ENCODE measurements at regions not wholly inside any gene's neighbourhood (a gene's known extent, or its start where the extent isn't known, plus 50 kb on each side); places are given as distances from the start of the nearest gene placed in this dataset.

DNA sequence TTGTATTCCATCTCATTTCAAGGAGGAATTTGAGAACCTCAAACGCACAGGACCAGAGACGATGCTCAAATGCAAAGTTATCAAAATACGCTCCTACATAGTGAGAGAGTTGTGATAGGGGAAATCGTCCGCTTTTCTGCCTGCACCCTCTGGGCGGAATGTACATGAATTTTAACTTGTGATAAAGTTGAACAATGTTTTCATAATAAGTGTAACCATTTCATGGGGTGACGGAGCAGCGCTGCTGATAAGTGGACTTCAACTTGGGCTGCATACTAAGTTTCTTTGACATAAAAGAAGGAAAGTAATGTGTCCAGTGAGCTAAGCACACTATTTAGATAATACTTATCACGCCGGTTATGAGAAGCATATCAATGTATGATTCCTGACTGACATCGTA, 497.5 kb upstream of the MGMT start:
- Histone ChIP-seq H3K79me2 (ENCODE audit: insufficient read depth, low read length) (no peaks in the 10 kb centered on the region), H3K36me3 (replicated peaks in 1 of 2; ENCODE audit: control insufficient read depth in 1 of 2, insufficient read depth in 2 of 2, low read length in 2 of 2) (no peaks in the 10 kb centered on the region), H3K4me2 (ENCODE audit: low read depth, low read length) (no peak overlapping the region), H3K27ac (ENCODE audit: extremely low read length, insufficient read depth, low read length) (no peak overlapping the region), H3K9ac (ENCODE audit: insufficient read depth, low read depth, low read length) (no peak overlapping the region), H3K4me1 (ENCODE audit: insufficient read depth, low read length) (no peaks in the 10 kb centered on the region), H3K9me3 (ENCODE audit: low read length) (no peaks in the 10 kb centered on the region), H4K20me1 (ENCODE audit: insufficient read depth, low read length) (no peaks in the 10 kb centered on the region), H2AFZ (ENCODE audit: low read length) (no peak overlapping the region), H3K27me3 (ENCODE audit: control insufficient read depth in 1 of 2, insufficient read depth in 2 of 2, low read length in 2 of 2) (peaks cover 0 to 20% of the 10 kb centered on the region in 2 experiments; a peak in 3 of 5 replicates), H3K4me3 (replicated peaks in 1 of 3; ENCODE audit: insufficient read depth in 1 of 3, low read depth in 2 of 3, low read length in 3 of 3) (no peak overlapping the region)
- no peak for DNase-seq (ENCODE audit: low spot score)
- no peak for TF ChIP-seq TAF1 (CRISPR knock-in tag; IDR thresholded peaks at IDR 0.05)
- no peak for TF ChIP-seq ZNF629 (CRISPR knock-in tag; conservative IDR thresholded peaks at IDR 0.05)
- TF ChIP-seq NFE2 (CRISPR knock-in tag; IDR thresholded peaks at IDR 0.05) = no peak
- TF ChIP-seq FLYWCH1 (CRISPR knock-in tag; IDR thresholded peaks at IDR 0.05) = no peak
- TF ChIP-seq ZNF296 (CRISPR knock-in tag; conservative IDR thresholded peaks at IDR 0.05) = no peak
- no peak for TF ChIP-seq ZFP1 (CRISPR knock-in tag; IDR thresholded peaks at IDR 0.05)
- in situ Hi-C loops (cut with HindIII; ENCODE audit: extremely low pct_ligation_motif_present, low pct_unique_long_range_greater_than_20kb) = no loop called here
- ATAC-seq = no peak
- no peak for FAIRE-seq
- 26% methylated on average over 11 of the region's 11 CpGs for whole genome bisulfite sequencing (ENCODE audit: low lambda C conversion rate)
- ChIA-PET POLR2A (no interaction called here), CTCF (ENCODE audit: low intra/inter-chr PET ratio, low total read pairs) (no interaction called here)
- intact Hi-C loops (cut with micrococcal nuclease; ENCODE audit: unreplicated experiment) = no loop called here
- BruUV-seq (replicated peaks) = no TSS peak

DNA sequence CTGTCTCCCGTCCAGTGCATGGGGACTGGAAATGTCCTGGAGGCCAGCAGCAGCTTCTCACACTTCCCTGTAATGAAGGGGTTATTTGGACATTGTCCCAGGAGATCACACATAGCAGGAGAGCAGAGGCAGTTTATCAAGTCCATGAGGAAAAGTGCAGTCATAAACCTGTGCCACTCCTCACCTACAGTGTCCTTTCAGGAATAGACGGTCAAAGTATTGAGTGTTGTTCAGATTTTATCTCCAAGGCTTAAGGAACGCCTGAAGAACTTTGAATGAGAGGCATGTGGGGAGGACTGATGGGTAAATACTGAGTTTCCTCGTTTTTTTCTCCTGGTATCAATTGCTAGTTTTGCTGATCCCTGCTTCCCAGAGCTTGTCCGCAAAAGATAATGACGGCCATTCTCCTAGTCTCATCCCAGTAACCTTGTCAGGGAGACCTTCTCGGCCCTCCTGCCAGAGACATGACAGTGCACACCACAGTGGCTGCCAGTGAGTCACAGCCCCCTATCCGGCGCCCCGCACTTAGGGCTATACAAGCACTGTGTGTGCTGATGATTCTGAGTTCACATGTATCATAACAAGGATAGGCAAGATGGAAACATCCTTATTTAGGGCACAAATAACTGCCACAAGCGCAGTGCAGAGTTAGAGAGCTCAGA, 495.5 kb upstream of the MGMT start:
- no peak for FAIRE-seq
- no peaks in the 10 kb centered on the region for H3K4me1 ChIP-seq (ENCODE audit: insufficient read depth, low read length)
- H2AFZ ChIP-seq (ENCODE audit: low read length) = no peak overlapping the region
- no peaks in the 10 kb centered on the region for H3K79me2 ChIP-seq (ENCODE audit: insufficient read depth, low read length)
- CTCF ChIA-PET (ENCODE audit: low intra/inter-chr PET ratio, low total read pairs) = no interaction called here
- no peak overlapping the region for H3K27ac ChIP-seq (ENCODE audit: extremely low read length, insufficient read depth, low read length)
- DNase-seq (ENCODE audit: low spot score) = no peak
- no peaks in the 10 kb centered on the region for H3K9me3 ChIP-seq (ENCODE audit: low read length)
- in situ Hi-C loops (cut with HindIII; ENCODE audit: extremely low pct_ligation_motif_present, low pct_unique_long_range_greater_than_20kb) = no loop called here
- no peaks in the 10 kb centered on the region for H4K20me1 ChIP-seq (ENCODE audit: insufficient read depth, low read length)
- BruUV-seq (replicated peaks) = no TSS peak
- peaks cover 0 to 16% of the 10 kb centered on the region in 2 experiments; a peak in 2 of 5 replicates for H3K27me3 ChIP-seq (ENCODE audit: control insufficient read depth in 1 of 2, insufficient read depth in 2 of 2, low read length in 2 of 2)
- no peak overlapping the region for H3K4me3 ChIP-seq (replicated peaks in 1 of 3; ENCODE audit: insufficient read depth in 1 of 3, low read depth in 2 of 3, low read length in 3 of 3)
- H3K4me2 ChIP-seq (ENCODE audit: low read depth, low read length) = no peak overlapping the region
- no peak overlapping the region for H3K9ac ChIP-seq (ENCODE audit: insufficient read depth, low read depth, low read length)
- no peak for ATAC-seq
- POLR2A ChIA-PET = no interaction called here
- WGBS (ENCODE audit: low lambda C conversion rate) = 0% methylated on average over 10 of the region's 11 CpGs
- intact Hi-C loops (cut with micrococcal nuclease; ENCODE audit: unreplicated experiment) = no loop called here
- no peaks in the 10 kb centered on the region for H3K36me3 ChIP-seq (replicated peaks in 1 of 2; ENCODE audit: control insufficient read depth in 1 of 2, insufficient read depth in 2 of 2, low read length in 2 of 2)
- TF ChIP-seq KDM4B (CRISPR knock-in tag; IDR thresholded peaks at IDR 0.05) (no peak), ZSCAN12 (CRISPR knock-in tag; IDR thresholded peaks at IDR 0.05) (no peak), CAMTA2 (CRISPR knock-in tag; IDR thresholded peaks at IDR 0.05; ENCODE audit: borderline replicate concordance) (no peak), REPIN1 (CRISPR knock-in tag; IDR thresholded peaks at IDR 0.05; ENCODE audit: borderline replicate concordance, low read depth) (no peak)
- TF ChIP-seq, protein P1, sequence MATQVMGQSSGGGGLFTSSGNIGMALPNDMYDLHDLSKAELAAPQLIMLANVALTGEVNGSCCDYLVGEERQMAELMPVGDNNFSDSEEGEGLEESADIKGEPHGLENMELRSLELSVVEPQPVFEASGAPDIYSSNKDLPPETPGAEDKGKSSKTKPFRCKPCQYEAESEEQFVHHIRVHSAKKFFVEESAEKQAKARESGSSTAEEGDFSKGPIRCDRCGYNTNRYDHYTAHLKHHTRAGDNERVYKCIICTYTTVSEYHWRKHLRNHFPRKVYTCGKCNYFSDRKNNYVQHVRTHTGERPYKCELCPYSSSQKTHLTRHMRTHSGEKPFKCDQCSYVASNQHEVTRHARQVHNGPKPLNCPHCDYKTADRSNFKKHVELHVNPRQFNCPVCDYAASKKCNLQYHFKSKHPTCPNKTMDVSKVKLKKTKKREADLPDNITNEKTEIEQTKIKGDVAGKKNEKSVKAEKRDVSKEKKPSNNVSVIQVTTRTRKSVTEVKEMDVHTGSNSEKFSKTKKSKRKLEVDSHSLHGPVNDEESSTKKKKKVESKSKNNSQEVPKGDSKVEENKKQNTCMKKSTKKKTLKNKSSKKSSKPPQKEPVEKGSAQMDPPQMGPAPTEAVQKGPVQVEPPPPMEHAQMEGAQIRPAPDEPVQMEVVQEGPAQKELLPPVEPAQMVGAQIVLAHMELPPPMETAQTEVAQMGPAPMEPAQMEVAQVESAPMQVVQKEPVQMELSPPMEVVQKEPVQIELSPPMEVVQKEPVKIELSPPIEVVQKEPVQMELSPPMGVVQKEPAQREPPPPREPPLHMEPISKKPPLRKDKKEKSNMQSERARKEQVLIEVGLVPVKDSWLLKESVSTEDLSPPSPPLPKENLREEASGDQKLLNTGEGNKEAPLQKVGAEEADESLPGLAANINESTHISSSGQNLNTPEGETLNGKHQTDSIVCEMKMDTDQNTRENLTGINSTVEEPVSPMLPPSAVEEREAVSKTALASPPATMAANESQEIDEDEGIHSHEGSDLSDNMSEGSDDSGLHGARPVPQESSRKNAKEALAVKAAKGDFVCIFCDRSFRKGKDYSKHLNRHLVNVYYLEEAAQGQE (IDR thresholded peaks at IDR 0.05; ENCODE audit: borderline replicate concordance in 1 of 2, low read depth in 1 of 2, low read length in 2 of 2) = no peak
- TF ChIP-seq, protein P2, sequence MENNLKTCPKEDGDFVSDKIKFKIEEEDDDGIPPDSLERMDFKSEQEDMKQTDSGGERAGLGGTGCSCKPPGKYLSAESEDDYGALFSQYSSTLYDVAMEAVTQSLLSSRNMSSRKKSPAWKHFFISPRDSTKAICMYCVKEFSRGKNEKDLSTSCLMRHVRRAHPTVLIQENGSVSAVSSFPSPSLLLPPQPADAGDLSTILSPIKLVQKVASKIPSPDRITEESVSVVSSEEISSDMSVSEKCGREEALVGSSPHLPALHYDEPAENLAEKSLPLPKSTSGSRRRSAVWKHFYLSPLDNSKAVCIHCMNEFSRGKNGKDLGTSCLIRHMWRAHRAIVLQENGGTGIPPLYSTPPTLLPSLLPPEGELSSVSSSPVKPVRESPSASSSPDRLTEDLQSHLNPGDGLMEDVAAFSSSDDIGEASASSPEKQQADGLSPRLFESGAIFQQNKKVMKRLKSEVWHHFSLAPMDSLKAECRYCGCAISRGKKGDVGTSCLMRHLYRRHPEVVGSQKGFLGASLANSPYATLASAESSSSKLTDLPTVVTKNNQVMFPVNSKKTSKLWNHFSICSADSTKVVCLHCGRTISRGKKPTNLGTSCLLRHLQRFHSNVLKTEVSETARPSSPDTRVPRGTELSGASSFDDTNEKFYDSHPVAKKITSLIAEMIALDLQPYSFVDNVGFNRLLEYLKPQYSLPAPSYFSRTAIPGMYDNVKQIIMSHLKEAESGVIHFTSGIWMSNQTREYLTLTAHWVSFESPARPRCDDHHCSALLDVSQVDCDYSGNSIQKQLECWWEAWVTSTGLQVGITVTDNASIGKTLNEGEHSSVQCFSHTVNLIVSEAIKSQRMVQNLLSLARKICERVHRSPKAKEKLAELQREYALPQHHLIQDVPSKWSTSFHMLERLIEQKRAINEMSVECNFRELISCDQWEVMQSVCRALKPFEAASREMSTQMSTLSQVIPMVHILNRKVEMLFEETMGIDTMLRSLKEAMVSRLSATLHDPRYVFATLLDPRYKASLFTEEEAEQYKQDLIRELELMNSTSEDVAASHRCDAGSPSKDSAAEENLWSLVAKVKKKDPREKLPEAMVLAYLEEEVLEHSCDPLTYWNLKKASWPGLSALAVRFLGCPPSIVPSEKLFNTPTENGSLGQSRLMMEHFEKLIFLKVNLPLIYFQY (CRISPR knock-in tag; IDR thresholded peaks at IDR 0.05; ENCODE audit: borderline replicate concordance) = no peak

All from HepG2 (cell line).